ENCODE measurements at regions not wholly inside any gene's neighbourhood (a gene's known extent, or its start where the extent isn't known, plus 50 kb on each side); places are given as distances from the start of the nearest gene placed in this dataset.
A peak's percentile ranks its signal among the peaks of the same experiment; 100 is the strongest.

DNA sequence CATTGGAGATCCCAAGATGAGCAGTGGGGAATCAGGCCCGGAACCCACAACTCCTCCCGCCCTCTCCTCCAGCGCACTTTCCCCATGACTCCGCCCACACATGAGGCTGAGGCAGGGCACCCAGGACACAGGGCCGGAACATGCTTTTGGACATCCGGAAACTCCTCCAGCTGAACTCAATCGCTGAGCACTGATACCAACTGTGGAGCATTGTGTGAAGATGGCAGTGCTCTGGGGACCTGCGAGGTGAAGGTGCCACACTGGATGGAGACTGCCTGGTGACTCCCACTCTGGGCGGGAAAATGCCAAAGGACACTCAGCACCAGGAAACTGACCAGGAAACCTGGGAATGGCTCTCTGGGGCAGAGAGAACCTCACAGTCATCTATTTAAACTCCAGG is 189.1 kb downstream of the FAM43A start:
- H3K4me3 ChIP-seq, result no peak overlapping the region
- H3K36me3 ChIP-seq, result no peaks in the 10 kb centered on the region
- H3K4me1 ChIP-seq, result peaks cover 10 to 15% of the 10 kb centered on the region in 2 donors
- peaks cover 0 to 4% of the 10 kb centered on the region in 2 donors for H3K9me3 ChIP-seq
- H3K27me3 ChIP-seq, result no peaks in the 10 kb centered on the region
- DNase-seq (ENCODE audit: low spot score in 2 of 2), result no peak
- no peak overlapping the region for H3K27ac ChIP-seq
- TF ChIP-seq POLR2AphosphoS5 (IDR thresholded peaks at IDR 0.05), result no peak
- TF ChIP-seq POLR2A (IDR thresholded peaks at IDR 0.05), result no peak
- TF ChIP-seq, protein P1, sequence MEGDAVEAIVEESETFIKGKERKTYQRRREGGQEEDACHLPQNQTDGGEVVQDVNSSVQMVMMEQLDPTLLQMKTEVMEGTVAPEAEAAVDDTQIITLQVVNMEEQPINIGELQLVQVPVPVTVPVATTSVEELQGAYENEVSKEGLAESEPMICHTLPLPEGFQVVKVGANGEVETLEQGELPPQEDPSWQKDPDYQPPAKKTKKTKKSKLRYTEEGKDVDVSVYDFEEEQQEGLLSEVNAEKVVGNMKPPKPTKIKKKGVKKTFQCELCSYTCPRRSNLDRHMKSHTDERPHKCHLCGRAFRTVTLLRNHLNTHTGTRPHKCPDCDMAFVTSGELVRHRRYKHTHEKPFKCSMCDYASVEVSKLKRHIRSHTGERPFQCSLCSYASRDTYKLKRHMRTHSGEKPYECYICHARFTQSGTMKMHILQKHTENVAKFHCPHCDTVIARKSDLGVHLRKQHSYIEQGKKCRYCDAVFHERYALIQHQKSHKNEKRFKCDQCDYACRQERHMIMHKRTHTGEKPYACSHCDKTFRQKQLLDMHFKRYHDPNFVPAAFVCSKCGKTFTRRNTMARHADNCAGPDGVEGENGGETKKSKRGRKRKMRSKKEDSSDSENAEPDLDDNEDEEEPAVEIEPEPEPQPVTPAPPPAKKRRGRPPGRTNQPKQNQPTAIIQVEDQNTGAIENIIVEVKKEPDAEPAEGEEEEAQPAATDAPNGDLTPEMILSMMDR (IDR thresholded peaks at IDR 0.05), result no peak
- intact Hi-C loops (cut with DNase I; ENCODE audit: low total_unique reads), result no loop called here

DNA sequence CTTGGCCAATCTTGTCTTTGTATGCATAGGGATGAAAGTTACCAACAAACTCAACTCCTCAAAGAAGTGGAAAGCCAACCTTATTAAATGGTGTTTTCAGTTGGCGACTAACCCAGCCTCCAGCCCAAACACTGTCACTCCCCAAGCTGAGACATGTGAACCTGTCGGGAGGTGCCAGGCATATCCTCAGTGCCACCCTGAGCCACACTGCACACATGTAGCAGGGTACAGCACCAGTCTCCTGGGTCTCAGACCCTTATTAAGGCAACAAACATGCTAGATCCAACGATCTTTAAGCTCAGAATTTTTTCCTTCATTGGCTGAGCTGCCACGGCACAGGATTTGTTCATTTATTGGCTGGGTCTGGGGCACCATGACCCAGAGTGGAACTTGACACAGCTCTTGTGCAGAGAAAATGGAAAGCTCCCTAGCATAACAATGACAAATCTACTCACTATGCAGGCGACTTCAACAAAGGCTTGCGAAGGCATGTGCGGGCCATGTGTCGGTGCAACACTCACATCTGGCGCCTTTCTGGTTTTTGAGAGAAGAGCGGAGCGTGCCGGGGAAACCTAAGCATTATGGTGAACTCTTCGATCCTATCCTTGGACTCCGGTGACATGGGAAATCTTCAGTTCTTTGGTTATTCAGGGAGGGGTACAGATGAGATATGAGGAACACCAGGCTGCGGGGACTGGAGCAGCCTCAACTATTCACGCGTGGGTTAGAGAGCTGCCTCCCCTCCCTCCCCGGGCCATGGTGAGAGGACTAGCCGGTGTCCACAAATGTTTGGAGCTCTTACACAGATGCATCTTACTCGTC is 190.1 kb downstream of the FAM43A start:
- no peak overlapping the region for H3K4me3 ChIP-seq
- H3K36me3 ChIP-seq, result no peaks in the 10 kb centered on the region
- no peaks in the 10 kb centered on the region for H3K9me3 ChIP-seq
- intact Hi-C loops (cut with DNase I; ENCODE audit: low total_unique reads), result no loop called here
- peaks cover 14 to 15% of the 10 kb centered on the region in 2 donors for H3K4me1 ChIP-seq
- H3K27ac ChIP-seq, result no peak overlapping the region
- TF ChIP-seq POLR2A (IDR thresholded peaks at IDR 0.05) (no peak), POLR2AphosphoS5 (IDR thresholded peaks at IDR 0.05) (no peak)
- TF ChIP-seq, protein P1 (IDR thresholded peaks at IDR 0.05), result no peak
- DNase-seq (ENCODE audit: low spot score in 2 of 2), result no peak
- H3K27me3 ChIP-seq, result no peaks in the 10 kb centered on the region

GRCh38 chr3:194876403-194877095 is 190.9 kb downstream of the FAM43A start:
- H3K4me1 ChIP-seq, result peaks cover 10 to 14% of the 10 kb centered on the region in 2 donors
- peak overlapping the region in 1 of 2 donors; percentile 10 for H3K27ac ChIP-seq
- H3K27me3 ChIP-seq, result no peaks in the 10 kb centered on the region
- no peaks in the 10 kb centered on the region for H3K36me3 ChIP-seq
- intact Hi-C loops (cut with DNase I; ENCODE audit: low total_unique reads), result no loop called here
- H3K9me3 ChIP-seq, result no peaks in the 10 kb centered on the region
- TF ChIP-seq, protein P1 (IDR thresholded peaks at IDR 0.05), result no peak
- TF ChIP-seq POLR2AphosphoS5 (IDR thresholded peaks at IDR 0.05), result no peak
- no peak for TF ChIP-seq POLR2A (IDR thresholded peaks at IDR 0.05)
- no peak for DNase-seq (ENCODE audit: low spot score in 2 of 2)
- H3K4me3 ChIP-seq, result no peak overlapping the region

- H3K27me3 ChIP-seq, result no peaks in the 10 kb centered on the region
- no peak for DNase-seq (ENCODE audit: low spot score in 2 of 2)
- no peak overlapping the region for H3K4me3 ChIP-seq
- H3K27ac ChIP-seq, result no peak overlapping the region
- H3K4me1 ChIP-seq, result peaks cover 5 to 8% of the 10 kb centered on the region in 2 donors
- TF ChIP-seq POLR2AphosphoS5 (IDR thresholded peaks at IDR 0.05) (no peak), POLR2A (IDR thresholded peaks at IDR 0.05) (no peak)
- TF ChIP-seq, protein P1 (IDR thresholded peaks at IDR 0.05), result no peak
- H3K36me3 ChIP-seq, result no peaks in the 10 kb centered on the region
- intact Hi-C loops (cut with DNase I; ENCODE audit: low total_unique reads), result no loop called here
- no peaks in the 10 kb centered on the region for H3K9me3 ChIP-seq
Measured at GRCh38 chr3:194877291-194878119, 191.8 kb downstream of the FAM43A start.
